ENCODE measurements at regions not wholly inside any gene's neighbourhood (a gene's known extent, or its start where the extent isn't known, plus 50 kb on each side); places are given as distances from the start of the nearest gene placed in this dataset.

DNA sequence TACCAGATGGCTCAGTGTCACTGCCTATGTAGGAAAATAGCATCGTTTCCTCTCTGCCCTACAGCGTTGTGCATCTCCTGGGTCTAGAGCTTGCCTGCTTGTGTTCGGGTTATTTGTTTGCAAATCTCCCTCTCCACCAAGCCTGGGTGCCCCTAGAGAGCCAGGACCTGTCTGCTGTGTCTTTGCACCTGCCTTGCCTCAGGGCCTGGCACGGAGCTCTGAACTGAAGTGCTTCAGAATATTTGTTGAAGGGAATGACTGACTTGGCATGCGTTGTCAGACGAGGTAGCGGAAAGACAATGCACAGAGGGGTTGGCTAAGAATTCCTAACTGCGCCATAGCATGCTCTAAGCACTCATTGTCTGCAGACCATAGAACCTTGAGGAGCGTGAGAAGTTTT, 263.4 kb downstream of the FGF9 start:
- H3K36me3 Mint-ChIP-seq (ENCODE audit: low read depth): no peaks in the 10 kb centered on the region
- H3K4me1 Mint-ChIP-seq (ENCODE audit: low read depth): peaks cover 40% of the 10 kb centered on the region
- no peak overlapping the region for H3K27ac Mint-ChIP-seq (ENCODE audit: unreplicated experiment)
- no peak for TF ChIP-seq CTCF (IDR thresholded peaks at IDR 0.05)
- no peaks in the 10 kb centered on the region for H3K9me3 Mint-ChIP-seq (ENCODE audit: low read depth)
- H3K4me3 Mint-ChIP-seq (ENCODE audit: unreplicated experiment): no peak overlapping the region
- H3K27me3 Mint-ChIP-seq (ENCODE audit: low read depth): no peaks in the 10 kb centered on the region
- DNase-seq (ENCODE audit: low spot score): no peak

GRCh38 chr13:21936674-21937073, 265.8 kb downstream of the FGF9 start:
- Mint-ChIP-seq H3K27ac (ENCODE audit: unreplicated experiment) (no peak overlapping the region), H3K4me3 (ENCODE audit: unreplicated experiment) (no peak overlapping the region), H3K36me3 (ENCODE audit: low read depth) (no peaks in the 10 kb centered on the region), H3K27me3 (ENCODE audit: low read depth) (no peaks in the 10 kb centered on the region), H3K4me1 (ENCODE audit: low read depth) (peaks cover 48% of the 10 kb centered on the region), H3K9me3 (ENCODE audit: low read depth) (no peaks in the 10 kb centered on the region)
- no peak for DNase-seq (ENCODE audit: low spot score)
- no peak for TF ChIP-seq CTCF (IDR thresholded peaks at IDR 0.05)

GRCh38 chr13:21938168-21938567, 267.3 kb downstream of the FGF9 start:
- peaks cover 39% of the 10 kb centered on the region for H3K4me1 Mint-ChIP-seq (ENCODE audit: low read depth)
- no peaks in the 10 kb centered on the region for H3K27me3 Mint-ChIP-seq (ENCODE audit: low read depth)
- H3K4me3 Mint-ChIP-seq (ENCODE audit: unreplicated experiment): no peak overlapping the region
- DNase-seq (ENCODE audit: low spot score): no peak
- H3K36me3 Mint-ChIP-seq (ENCODE audit: low read depth): no peaks in the 10 kb centered on the region
- H3K27ac Mint-ChIP-seq (ENCODE audit: unreplicated experiment): peak overlapping the region; percentile 71
- TF ChIP-seq CTCF (IDR thresholded peaks at IDR 0.05): no peak
- peaks cover 3% of the 10 kb centered on the region for H3K9me3 Mint-ChIP-seq (ENCODE audit: low read depth)

GRCh38 chr13:21938636-21939035, 267.8 kb downstream of the FGF9 start:
- H3K9me3 Mint-ChIP-seq (ENCODE audit: low read depth): peaks cover 3% of the 10 kb centered on the region
- no peaks in the 10 kb centered on the region for H3K27me3 Mint-ChIP-seq (ENCODE audit: low read depth)
- peaks cover 34% of the 10 kb centered on the region for H3K4me1 Mint-ChIP-seq (ENCODE audit: low read depth)
- H3K27ac Mint-ChIP-seq (ENCODE audit: unreplicated experiment): peak overlapping the region; percentile 71
- no peak for TF ChIP-seq CTCF (IDR thresholded peaks at IDR 0.05)
- H3K36me3 Mint-ChIP-seq (ENCODE audit: low read depth): no peaks in the 10 kb centered on the region
- no peak for DNase-seq (ENCODE audit: low spot score)
- H3K4me3 Mint-ChIP-seq (ENCODE audit: unreplicated experiment): no peak overlapping the region

DNA sequence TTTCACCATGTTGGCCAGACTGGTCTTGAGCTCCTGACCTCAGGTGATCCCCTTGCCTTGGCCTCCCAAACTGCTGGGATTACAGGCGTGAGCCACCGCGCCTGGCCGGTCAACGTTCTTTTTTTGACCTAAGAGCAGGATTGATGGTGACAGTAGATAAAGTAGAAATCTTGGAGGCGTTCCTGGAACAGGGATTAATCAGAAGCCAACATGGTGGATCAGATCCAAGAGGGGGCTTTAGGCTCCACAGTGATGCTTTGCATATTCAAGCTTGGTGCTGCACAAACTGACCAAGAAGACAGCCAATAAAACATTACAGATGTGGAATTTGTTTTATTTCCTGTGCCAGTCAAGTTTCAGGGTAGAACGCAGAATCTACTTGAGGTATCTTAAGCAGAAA, 271.2 kb downstream of the FGF9 start:
- DNase-seq (ENCODE audit: low spot score): no peak
- TF ChIP-seq CTCF (IDR thresholded peaks at IDR 0.05): no peak
- Mint-ChIP-seq H3K27me3 (ENCODE audit: low read depth) (no peaks in the 10 kb centered on the region), H3K36me3 (ENCODE audit: low read depth) (peaks cover 7% of the 10 kb centered on the region), H3K4me1 (ENCODE audit: low read depth) (peaks cover 33% of the 10 kb centered on the region), H3K27ac (ENCODE audit: unreplicated experiment) (no peak overlapping the region), H3K4me3 (ENCODE audit: unreplicated experiment) (no peak overlapping the region), H3K9me3 (ENCODE audit: low read depth) (peaks cover 20% of the 10 kb centered on the region)
